Islet precursor cell (in vitro differentiated cells): ENCODE measurements at regions not wholly inside any gene's neighbourhood (a gene's known extent, or its start where the extent isn't known, plus 50 kb on each side); places are given as distances from the start of the nearest gene placed in this dataset.

ENCODE experiments used
- DNase-seq: peaks from one replicate; pipeline ENCODE4 v3.0.0-alpha.2; 2018

GRCh38 chr6:169899481-169900145 lies 148.2 kb downstream of the ERMARD start:
- DNase-seq: peak; percentile 52

DNA sequence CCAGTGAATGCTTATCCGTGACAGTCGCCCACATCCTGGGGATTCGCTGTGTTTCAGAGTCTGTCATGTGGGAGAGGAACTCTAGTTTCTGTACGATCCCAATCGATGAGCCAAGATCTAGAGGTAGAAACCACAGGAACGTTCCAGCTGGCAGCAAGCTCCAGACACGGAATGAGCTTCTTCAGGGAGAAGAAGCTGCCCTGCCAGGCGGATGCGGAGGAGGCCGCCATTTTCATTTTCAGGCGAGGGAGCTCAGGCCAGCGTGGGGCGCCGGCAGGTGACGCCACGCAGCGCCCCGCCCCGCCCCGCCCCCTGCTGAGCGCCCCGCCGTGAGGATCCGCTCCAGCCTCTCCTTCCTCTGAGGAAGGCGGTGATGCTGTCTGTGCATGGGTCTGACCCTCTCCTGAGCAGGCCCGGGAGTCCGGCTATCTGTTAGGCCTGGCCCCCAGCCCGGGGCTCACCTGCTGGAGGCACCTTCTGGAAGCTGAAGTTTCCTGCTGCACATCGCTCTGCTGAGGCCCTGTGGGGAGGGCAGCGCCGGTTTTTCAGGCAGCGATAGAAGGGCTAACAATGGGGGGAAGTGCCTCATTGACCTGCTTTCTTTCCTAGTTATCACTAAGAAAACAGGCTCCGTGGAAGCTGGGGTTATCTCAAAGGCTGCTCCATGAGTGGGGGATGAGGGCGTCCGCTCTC lies 147.5 kb downstream of the ERMARD start:
- no peak for DNase-seq

GRCh38 chr6:169897601-169898358 lies 146.4 kb downstream of the ERMARD start:
- peak; percentile 45 for DNase-seq

DNA sequence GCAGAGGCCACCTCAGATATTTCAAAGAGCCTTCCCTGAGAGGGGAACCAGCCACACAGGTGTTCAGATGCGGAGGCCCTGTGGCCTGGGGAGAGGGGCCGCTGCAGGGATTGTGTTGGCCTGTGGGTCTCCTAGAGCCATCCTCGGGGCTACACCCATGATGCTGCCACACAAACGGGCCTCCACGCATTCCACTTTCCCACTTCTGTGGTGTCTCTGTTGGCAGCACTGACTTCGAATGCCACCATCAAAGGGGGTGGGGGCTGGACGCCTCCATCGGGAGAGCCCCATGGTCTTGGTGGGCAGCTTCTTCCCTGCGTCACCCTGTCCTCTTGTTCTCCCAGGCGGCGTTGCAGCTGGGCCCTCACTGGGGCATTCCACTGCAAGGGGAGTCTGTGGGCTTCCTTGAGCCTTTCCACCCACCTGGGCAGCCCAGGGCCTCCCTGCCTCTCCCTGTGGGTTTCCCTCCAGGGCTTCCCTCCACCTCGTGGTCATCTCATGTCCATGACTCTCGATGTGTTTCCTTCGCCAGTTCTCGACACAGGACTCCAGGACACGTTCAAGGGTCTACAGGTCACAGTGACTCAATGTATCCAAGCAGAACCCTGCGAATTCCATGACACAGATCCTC lies 145.5 kb downstream of the ERMARD start:
- no peak for DNase-seq

- peak; percentile 43 for DNase-seq
Observed at GRCh38 chr6:169895926-169896761, 144.7 kb downstream of the ERMARD start.

DNA sequence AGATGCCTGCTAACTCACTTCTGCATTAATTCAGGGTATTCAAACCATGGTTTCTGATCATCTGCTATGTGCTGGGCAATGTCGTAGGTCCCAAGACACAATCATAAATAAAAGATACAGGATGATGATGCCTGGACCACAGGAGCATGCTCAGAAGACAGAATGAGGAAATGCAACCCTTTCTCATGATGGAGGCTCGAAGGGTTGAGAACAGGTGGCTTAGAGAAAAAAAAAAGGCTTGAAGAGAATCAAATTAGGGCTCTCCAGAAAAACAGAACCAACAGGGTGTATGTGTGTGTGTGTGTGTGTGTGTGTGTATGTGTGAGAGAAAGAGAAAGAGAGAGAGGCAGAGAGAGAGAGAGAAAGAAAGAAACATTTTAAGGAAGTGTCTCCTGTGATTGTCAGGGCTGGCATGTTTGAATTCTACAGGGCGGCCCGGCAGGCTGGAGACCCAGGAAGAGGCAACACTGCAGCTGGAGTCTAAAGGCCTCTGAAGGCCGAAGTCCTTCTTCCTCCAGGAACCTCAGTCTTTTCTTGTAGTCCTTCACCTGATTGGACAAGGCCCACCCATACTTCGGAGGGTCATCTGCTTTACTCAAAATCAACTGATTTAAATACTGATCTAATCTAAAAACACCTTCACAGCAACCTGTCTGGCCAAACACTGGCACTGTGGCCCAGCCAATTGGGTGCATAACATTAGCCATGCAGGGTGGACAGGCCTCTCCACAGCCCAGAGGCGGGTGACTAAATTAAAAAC lies 143.8 kb downstream of the ERMARD start:
- DNase-seq: peak; percentile 14

DNA sequence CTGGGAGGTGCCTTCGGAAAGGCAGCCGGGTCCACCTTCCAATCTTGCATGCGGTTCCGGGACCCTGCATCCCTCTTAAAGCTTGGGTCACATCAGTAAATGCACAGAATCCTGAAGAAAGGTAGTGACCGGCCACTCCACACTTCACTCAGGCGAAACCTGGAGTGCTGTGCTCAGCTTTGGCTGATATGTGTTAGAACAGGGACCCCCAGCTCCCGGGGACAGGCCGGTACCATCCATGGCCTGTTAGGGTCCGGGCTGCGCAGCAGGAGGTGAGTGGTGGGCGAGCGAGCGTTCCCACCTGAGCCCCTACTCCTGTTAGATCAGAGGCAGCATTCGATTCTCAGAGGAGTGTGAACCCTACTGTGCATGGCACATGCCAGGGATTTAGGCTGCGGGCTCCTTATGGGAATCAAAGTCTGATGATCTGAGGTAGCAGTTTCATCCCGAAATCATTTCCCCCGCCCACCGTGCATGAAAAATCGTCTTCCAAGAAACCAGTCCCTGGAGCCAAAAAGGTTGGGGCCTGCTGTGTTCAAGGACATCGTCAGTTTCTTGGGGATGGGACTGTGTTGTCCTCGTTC lies 143.0 kb downstream of the ERMARD start:
- peak; percentile 16 for DNase-seq

GRCh38 chr6:169893624-169894023 lies 142.2 kb downstream of the ERMARD start:
- DNase-seq: no peak

GRCh38 chr6:169891846-169892245 lies 140.4 kb downstream of the ERMARD start:
- no peak for DNase-seq

GRCh38 chr6:169891421-169891820 lies 140.0 kb downstream of the ERMARD start:
- no peak for DNase-seq

DNA sequence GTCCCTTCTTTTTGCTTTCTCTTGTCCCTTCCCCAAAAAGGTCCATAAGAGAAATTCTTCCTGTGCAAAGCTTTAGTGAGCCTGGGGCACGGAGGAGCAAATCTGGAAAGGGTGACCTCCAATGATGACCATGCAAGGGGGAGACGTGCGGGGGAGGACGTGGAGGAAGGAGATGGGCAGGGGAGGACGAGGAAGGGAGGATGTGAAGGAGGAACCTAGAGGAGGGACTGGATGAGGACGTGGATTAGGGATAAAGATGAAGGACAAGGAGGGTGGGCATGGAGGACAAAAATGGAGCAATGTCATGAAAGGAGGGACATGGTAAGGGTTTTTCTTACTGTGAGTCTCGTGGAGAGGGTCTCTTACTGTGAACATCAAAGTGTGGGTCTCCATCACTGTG lies 139.5 kb downstream of the ERMARD start:
- DNase-seq: no peak

GRCh38 chr6:169890049-169890448 lies 138.6 kb downstream of the ERMARD start:
- DNase-seq: peak; percentile 42

DNA sequence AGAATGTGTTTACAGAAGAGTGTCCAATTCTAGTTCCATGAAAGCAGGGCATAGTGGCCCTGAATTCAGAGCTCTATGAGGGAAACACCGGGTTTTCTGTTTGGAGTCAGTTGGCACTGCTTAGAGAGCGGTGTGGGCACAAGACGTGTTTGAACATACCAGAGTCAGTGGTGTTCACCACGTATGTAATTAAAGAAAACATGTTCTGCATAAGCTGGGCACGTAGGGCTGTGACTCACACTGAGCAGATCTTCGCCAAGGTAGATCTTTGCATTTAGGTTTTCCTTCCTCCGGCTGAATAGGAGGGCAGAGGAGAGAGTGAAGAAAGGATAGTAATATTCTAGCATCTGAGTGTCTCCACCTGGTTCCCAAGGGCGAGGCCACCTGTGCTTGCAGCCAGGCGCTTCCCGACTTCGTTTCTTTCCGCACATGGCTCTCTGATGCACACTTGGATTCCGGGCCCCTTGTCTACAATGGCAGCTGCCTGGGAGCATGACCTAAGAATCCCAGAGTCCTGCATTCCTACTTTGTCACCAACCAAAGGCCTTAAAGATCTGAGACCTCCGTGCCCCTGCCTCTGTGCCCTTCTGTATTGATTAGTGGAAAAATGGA lies 136.2 kb downstream of the ERMARD start:
- peak; percentile 31 for DNase-seq

DNA sequence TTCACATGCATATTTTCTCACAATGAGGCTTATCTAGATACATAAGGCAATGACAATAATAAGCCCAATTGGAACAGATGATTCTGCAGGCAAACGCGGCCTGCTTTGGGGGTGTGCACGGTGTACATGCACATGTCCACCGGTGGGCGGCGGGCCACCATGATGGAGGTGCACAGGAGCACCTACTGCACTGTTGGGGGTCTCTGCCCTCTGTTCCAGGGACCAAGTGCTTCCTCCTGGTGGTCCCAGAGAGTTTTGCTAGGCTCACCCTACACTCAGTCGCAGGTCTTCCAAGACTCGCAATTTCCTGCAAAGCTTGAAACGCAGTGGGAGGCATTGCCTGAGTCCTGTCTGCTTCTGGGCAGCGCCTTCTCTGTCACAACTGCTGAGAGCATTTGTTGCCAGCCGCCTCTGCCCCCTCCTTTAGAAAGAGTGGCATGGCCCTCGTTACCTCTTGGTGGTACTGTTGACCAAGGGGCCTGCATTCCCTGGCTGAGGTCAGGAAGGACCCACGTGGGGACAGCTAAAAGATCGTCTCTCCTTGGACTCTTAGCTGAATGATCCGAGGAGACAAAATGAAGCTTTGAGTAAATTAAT lies 135.3 kb downstream of the ERMARD start:
- peak; percentile 30 for DNase-seq

DNA sequence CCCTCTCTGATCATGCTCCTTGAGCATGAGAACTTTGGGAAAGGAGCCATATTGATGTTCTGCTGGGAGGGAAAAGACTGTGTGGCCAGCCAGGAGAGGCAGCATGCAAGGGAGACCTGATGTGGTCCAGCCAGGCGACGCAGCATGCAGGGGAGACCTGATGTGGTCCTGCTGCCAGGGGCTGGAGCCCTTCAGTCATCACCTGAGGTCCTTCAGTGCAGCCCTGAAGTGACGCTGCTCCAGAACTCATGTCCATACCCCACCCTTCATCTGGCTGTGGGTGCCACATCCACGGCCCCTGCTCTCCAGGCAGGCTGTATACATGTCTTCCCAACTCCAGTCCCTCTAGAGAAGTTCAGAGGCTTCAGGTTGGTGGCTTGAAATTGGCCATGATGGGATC lies 134.4 kb downstream of the ERMARD start:
- DNase-seq: peak; percentile 36

GRCh38 chr6:169885131-169885530 lies 133.7 kb downstream of the ERMARD start:
- peak; percentile 9 for DNase-seq

DNA sequence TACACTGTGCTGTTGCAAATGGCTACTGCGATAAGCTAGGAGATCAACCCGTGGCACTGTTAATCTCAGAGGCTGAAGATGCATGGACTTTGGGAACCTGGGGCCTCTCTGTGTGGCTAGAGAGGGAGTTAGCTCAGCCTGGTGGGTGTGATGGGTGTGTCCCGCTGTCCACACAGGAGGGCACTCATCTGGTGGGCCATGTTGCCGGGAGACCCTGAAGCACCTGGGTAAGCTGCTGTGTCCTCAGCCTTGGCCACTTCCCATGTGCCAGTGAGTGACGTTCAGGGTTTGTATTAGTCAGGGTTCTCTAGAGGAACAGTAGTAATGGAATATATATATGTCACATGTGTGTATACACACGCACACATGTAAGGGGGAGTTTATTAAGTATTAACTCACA lies 132.7 kb downstream of the ERMARD start:
- DNase-seq: no peak

DNA sequence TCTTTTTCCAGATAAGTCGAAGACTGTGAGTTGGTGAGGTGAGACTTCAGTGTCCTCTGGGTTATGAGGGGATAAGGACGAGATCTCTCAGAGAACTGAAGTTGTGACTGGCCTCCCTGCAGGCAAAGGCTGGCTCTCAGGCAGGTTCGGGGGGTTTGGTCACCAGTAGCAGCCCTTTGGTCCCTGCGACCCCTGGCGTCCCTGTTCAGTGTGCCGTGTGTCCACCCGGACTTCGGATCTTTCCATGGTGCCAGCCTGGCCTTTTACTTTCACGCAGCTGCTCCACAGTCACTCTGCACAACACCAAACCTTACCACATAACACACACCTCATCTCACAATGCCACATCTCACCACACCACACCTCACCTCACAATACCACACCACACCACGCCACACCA lies 131.9 kb downstream of the ERMARD start:
- no peak for DNase-seq

DNA sequence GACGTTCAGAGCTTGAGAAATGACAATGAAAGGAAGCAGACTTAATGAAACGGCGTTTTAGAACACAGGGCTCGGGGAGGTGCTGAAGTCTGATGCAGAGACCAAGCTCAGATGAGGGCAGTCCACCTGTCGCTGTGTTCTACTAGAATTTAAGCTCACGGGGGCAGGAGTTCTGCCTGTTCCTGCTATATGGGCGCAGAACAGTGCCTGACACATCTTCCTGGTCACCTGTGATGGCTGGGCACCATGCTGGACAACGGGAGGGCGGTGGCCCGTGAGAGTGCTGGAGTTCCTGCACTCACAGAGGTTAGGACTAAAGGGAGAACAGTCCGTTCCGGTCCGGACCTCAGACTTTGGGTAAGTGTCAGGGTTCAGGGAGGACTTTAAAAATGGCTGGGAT lies 130.6 kb downstream of the ERMARD start:
- DNase-seq: no peak

DNA sequence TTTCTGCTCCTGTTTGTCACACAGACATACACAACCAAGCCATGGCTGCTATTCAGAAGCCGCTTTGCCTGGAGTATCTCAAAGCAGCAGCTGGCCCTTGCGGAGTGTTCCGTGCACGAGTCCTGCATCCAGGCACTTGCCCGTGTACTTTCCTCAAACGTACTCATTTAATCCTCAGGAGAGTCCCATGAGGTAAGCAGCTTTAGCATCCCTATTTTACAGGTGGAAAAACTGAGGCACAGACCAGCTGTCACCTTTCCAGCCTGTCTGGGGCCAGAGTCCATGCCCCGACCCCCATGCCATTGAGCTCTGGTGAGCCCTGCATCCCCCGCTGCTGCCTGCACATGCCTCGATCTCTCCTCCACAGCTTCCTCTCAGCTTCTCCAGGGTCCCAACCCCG lies 130.0 kb downstream of the ERMARD start:
- no peak for DNase-seq

- DNase-seq: no peak
Observed at GRCh38 chr6:169880516-169880915, 129.1 kb downstream of the ERMARD start.
